Upper lobe of left lung (tissue), 6 donors: ENCODE measurements at regions not wholly inside any gene's neighbourhood (a gene's known extent, or its start where the extent isn't known, plus 50 kb on each side); places are given as distances from the start of the nearest gene placed in this dataset.

Experiments used
- ATAC-seq, 2 donors: fragments of 200-7000 bp; cut with Tn5 transposase; one replicate each; pipeline ENCODE4 v1.9.1; 2022; ENCODE audit warnings: mild to moderate bottlenecking in 2 of 2, moderate library complexity in 2 of 2; ENCODE audit not compliant: low FRiP score in 2 of 2
- DNase-seq, 2 donors: peaks; one replicate each; pipeline ENCODE4 v3.0.0-alpha.2; 2019 to 2020
- H3K27ac ChIP-seq, 4 donors: fragments of 200-600 bp; sonication (generic); one replicate each; pipeline ENCODE4 v1.5.1; 2016 to 2019
- H3K27me3 ChIP-seq, 4 donors: fragments of 200-600 bp; sonication (generic); one replicate each; pipeline ENCODE4 v1.5.1; 2017 to 2019
- H3K36me3 ChIP-seq, 4 donors: fragments of 200-600 bp; sonication (generic); one replicate each; pipeline ENCODE4 v1.5.1; 2016 to 2019
- H3K4me1 ChIP-seq, 4 donors: fragments of 200-600 bp; sonication (generic); one replicate each; pipeline ENCODE4 v1.5.1; 2018 to 2019
- H3K4me3 ChIP-seq, 4 donors: fragments of 200-600 bp; sonication (generic); one replicate each; pipeline ENCODE4 v1.5.1; 2017 to 2019; ENCODE audit warnings: mild to moderate bottlenecking in 2 of 4, moderate library complexity in 1 of 4
- H3K9me3 ChIP-seq, 4 donors: fragments of 200-600 bp; sonication (generic); one replicate each; pipeline ENCODE4 v1.5.1; 2018 to 2019
- EP300 ChIP-seq, 4 donors: sonication (generic); formaldehyde crosslinking; IDR thresholded peaks; one replicate each; pipeline ENCODE4 v1.5.1; 2017; ENCODE audit warnings: antibody characterized with exemption in 4 of 4, control low read depth in 2 of 4
- POLR2A ChIP-seq, 4 donors: fragments of 450-650 bp; IDR thresholded peaks; one replicate each; pipeline ENCODE4 v1.5.1; 2016 to 2017; ENCODE audit warnings: antibody characterized with exemption in 4 of 4, mild to moderate bottlenecking in 2 of 4
- POLR2AphosphoS5 ChIP-seq, 2 donors: sonication (generic); formaldehyde crosslinking; IDR thresholded peaks; one replicate each; pipeline ENCODE4 v1.5.1; 2017; ENCODE audit warnings: antibody characterized with exemption in 2 of 2
- WGBS, 2 donors: methylation state at CpG; one replicate each; pipeline ENCODE4 v1.1.5; 2017 to 2018; 5-methylcytosine and 5-hydroxymethylcytosine counted together
- TF ChIP-seq, protein P1 (sequence below), 6 experiments: fragments of 450-650 bp in 4 of 6; fragments of 200-600 bp in 2 of 6; sonication (generic) in 2 of 6; IDR thresholded peaks; one replicate each; pipeline ENCODE4 v1.5.1; 2016 to 2019; ENCODE audit warnings: antibody characterized with exemption in 6 of 6
- donor health status: DM: no; HTN: no; CAD: no; lungs with moderate emphysema.
- donor health status: DM: no; HTN: yes; CAD: no; lungs with severe emphysema.

DNA sequence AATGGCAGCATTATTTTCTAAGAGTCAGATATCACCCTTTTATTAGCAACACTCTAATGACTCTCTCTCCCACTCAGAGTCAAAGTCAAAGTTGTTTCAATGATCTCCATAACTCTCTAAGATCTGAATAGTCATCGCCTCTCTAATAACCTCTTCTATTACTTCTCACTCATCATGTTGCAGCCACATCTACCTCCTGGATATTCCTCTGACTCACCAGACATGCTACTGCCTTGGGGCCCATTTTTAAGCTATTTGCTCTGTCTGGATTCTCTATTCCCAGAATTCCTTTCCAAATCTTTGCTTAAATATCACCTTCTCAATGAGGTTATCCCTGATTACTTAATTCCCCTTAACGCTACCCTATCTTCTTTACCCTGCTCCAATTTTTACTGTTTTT, 391.8 kb upstream of the MAGEB16 start:
- DNase-seq = no peak
- no peak for ATAC-seq
- Histone ChIP-seq H3K27me3 (no peaks in the 10 kb centered on the region), H3K9me3 (no peaks in the 10 kb centered on the region), H3K27ac (no peak overlapping the region), H3K36me3 (no peaks in the 10 kb centered on the region), H3K4me1 (no peaks in the 10 kb centered on the region), H3K4me3 (no peak overlapping the region)
- WGBS, 2 donors = 90 to 92% methylated on average over 2 of the region's 2 CpGs
- TF ChIP-seq EP300 (IDR thresholded peaks at IDR 0.05) = no peak
- TF ChIP-seq, protein P1, sequence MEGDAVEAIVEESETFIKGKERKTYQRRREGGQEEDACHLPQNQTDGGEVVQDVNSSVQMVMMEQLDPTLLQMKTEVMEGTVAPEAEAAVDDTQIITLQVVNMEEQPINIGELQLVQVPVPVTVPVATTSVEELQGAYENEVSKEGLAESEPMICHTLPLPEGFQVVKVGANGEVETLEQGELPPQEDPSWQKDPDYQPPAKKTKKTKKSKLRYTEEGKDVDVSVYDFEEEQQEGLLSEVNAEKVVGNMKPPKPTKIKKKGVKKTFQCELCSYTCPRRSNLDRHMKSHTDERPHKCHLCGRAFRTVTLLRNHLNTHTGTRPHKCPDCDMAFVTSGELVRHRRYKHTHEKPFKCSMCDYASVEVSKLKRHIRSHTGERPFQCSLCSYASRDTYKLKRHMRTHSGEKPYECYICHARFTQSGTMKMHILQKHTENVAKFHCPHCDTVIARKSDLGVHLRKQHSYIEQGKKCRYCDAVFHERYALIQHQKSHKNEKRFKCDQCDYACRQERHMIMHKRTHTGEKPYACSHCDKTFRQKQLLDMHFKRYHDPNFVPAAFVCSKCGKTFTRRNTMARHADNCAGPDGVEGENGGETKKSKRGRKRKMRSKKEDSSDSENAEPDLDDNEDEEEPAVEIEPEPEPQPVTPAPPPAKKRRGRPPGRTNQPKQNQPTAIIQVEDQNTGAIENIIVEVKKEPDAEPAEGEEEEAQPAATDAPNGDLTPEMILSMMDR (IDR thresholded peaks at IDR 0.05) = no peak
- TF ChIP-seq POLR2A (IDR thresholded peaks at IDR 0.05) = no peak
- TF ChIP-seq POLR2AphosphoS5 (IDR thresholded peaks at IDR 0.05) = no peak

DNA sequence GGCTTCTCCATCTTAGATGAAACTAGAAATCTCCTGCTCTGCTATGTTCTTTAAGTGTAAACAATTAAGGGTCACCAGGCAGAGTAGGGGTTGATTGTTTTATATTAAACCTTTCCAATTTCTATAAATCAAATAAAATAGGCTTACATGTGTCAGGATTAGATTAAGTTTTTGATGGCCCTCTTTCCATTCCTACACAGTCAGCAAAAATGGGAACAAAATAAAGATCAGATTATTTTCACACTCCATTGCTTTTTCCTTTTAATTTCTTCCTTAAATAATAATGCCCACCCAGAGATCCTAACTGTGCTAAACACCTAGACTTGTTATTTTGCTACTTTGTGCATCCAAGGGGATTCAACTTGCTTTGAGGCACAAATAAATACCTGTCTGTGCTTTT, 381.4 kb upstream of the MAGEB16 start:
- Histone ChIP-seq H3K9me3 (no peaks in the 10 kb centered on the region), H3K4me1 (no peaks in the 10 kb centered on the region), H3K4me3 (no peak overlapping the region), H3K36me3 (no peaks in the 10 kb centered on the region), H3K27ac (no peak overlapping the region), H3K27me3 (no peaks in the 10 kb centered on the region)
- no peak for DNase-seq
- ATAC-seq = no peak
- TF ChIP-seq POLR2AphosphoS5 (IDR thresholded peaks at IDR 0.05) (no peak), EP300 (IDR thresholded peaks at IDR 0.05) (no peak), POLR2A (IDR thresholded peaks at IDR 0.05) (no peak)
- TF ChIP-seq, protein P1 (IDR thresholded peaks at IDR 0.05) = no peak

DNA sequence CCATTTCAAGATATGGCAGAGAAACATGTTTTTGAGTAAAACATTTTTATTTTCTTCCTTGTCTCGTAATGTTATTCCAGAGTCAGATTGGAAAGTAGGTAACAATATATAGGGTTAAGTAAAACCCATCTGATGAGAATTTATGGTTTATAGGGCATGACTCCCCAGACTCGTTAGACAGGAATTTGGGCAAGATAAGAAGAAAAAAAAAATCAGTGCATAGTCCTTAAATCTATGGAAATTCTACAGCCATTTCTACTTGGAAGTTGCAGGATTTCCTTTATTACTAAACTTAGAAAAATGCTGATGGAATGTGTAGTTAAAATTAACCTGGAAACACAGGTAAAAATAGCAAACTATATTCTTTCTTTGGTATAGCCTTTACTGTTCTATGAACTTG, 366.1 kb upstream of the MAGEB16 start:
- ATAC-seq = no peak
- Histone ChIP-seq H3K36me3 (no peaks in the 10 kb centered on the region), H3K4me1 (no peaks in the 10 kb centered on the region), H3K9me3 (no peaks in the 10 kb centered on the region), H3K4me3 (no peak overlapping the region), H3K27me3 (no peaks in the 10 kb centered on the region), H3K27ac (no peak overlapping the region)
- 61 to 68% methylated on average over 2 of the region's 2 CpGs for WGBS, 2 donors
- TF ChIP-seq, protein P1 (IDR thresholded peaks at IDR 0.05) = no peak
- TF ChIP-seq EP300 (IDR thresholded peaks at IDR 0.05) (no peak), POLR2AphosphoS5 (IDR thresholded peaks at IDR 0.05) (no peak), POLR2A (IDR thresholded peaks at IDR 0.05) (no peak)
- no peak for DNase-seq

DNA sequence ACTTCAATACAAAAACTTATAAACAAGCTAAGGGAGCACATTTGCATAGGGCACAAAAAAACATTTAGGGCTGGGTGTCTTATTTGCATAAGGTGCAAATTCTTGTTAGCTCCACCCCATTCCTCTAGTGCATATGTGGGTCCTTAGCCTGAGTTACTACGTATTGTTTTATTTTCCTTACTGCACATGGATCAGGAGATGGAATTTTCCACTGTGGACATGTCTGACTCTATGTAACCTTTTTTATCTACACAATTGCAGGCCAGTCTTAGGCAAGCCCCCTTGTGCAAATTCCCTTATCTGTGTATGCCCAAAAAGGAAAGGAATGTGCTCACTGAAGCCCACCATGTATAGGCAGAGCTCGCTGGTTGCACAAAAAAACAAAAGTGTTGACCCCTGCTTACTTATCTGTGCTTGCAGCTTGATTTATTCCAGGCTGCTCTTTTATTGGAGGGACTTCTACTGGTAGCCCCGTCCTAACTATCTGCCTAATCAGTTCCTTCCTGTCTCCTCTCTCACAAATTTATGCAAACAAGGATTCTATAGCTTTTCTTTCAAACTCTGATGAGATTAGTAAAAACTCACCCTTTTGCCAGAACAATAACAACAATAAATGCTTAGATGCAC, 359.0 kb upstream of the MAGEB16 start:
- H3K27me3 ChIP-seq = no peaks in the 10 kb centered on the region
- 35 to 54% methylated on average over 3 of the region's 3 CpGs for WGBS, 2 donors
- no peak overlapping the region for H3K27ac ChIP-seq
- no peaks in the 10 kb centered on the region for H3K36me3 ChIP-seq
- no peak for ATAC-seq
- DNase-seq = no peak
- no peaks in the 10 kb centered on the region for H3K4me1 ChIP-seq
- no peak for TF ChIP-seq EP300 (IDR thresholded peaks at IDR 0.05)
- TF ChIP-seq, protein P1 (IDR thresholded peaks at IDR 0.05) = no peak
- no peak for TF ChIP-seq POLR2AphosphoS5 (IDR thresholded peaks at IDR 0.05)
- TF ChIP-seq POLR2A (IDR thresholded peaks at IDR 0.05) = no peak
- no peak overlapping the region for H3K4me3 ChIP-seq
- H3K9me3 ChIP-seq = no peaks in the 10 kb centered on the region

DNA sequence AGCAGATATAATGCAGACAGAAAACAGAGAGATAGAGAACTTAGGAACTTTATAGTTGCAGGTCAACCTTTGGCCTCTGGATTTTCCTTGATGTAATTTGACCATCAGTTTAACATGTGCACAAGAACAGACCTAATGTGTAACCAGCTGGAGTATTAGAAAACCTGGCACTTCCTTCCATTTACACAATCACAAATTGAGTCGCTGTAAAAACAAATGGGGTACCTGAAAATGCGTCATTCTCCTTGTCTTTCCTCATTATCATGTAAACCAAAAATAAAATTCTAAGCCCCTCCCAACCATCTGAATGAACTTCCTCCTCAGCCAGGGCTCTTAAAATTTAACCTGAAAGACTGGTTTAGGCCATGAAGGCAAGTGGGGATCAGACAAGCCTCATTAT, 358.4 kb upstream of the MAGEB16 start:
- no peaks in the 10 kb centered on the region for H3K9me3 ChIP-seq
- no peaks in the 10 kb centered on the region for H3K27me3 ChIP-seq
- no peaks in the 10 kb centered on the region for H3K4me1 ChIP-seq
- TF ChIP-seq, protein P1 (IDR thresholded peaks at IDR 0.05) = no peak
- TF ChIP-seq POLR2A (IDR thresholded peaks at IDR 0.05) = no peak
- TF ChIP-seq EP300 (IDR thresholded peaks at IDR 0.05) = no peak
- no peak for TF ChIP-seq POLR2AphosphoS5 (IDR thresholded peaks at IDR 0.05)
- 63 to 68% methylated on average over 2 of the region's 2 CpGs for WGBS, 2 donors
- DNase-seq (no peak), ATAC-seq (no peak)
- H3K27ac ChIP-seq = no peak overlapping the region
- H3K4me3 ChIP-seq = no peak overlapping the region
- no peaks in the 10 kb centered on the region for H3K36me3 ChIP-seq
